Globus pallidus (tissue), 1 donor: ENCODE measurements at regions not wholly inside any gene's neighbourhood (a gene's known extent, or its start where the extent isn't known, plus 50 kb on each side); places are given as distances from the start of the nearest gene placed in this dataset.
"Not testable (repeated sequence)": the region's sequence is repeated elsewhere in the genome, so short reads cannot be mapped to it uniquely, and the experiment has no call there.

ENCODE experiments used
- DNase-seq: peaks from one replicate; pipeline ENCODE4 v3.0.0-alpha.2; 2015; ENCODE audit warnings: low spot score

- no peak for DNase-seq
These were observed 286.2 kb downstream of the TFAP2A start for GRCh38 chr6:10128721-10129120.

DNA sequence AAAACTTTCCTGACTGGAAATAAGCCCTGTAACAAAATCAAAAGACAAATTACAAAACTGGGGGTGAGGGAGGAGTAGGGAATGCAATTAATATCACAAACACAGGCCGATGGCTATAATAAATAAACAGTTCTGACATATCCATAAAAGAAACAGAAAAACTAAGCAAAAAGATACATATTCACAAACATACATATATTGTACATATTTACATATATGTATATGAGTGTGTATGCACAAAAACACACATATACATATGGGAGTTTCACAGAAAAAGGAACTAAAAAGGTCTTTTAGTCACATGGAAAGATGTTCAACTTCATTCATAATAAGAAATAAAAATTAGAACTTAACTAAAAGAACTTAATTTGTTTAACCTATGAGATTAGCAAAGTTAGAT, 292.7 kb downstream of the TFAP2A start:
- DNase-seq = no peak

GRCh38 chr6:10112871-10113549, 301.9 kb downstream of the TFAP2A start:
- DNase-seq = no peak

GRCh38 chr6:10111975-10112374, 302.9 kb downstream of the TFAP2A start:
- no peak for DNase-seq

DNA sequence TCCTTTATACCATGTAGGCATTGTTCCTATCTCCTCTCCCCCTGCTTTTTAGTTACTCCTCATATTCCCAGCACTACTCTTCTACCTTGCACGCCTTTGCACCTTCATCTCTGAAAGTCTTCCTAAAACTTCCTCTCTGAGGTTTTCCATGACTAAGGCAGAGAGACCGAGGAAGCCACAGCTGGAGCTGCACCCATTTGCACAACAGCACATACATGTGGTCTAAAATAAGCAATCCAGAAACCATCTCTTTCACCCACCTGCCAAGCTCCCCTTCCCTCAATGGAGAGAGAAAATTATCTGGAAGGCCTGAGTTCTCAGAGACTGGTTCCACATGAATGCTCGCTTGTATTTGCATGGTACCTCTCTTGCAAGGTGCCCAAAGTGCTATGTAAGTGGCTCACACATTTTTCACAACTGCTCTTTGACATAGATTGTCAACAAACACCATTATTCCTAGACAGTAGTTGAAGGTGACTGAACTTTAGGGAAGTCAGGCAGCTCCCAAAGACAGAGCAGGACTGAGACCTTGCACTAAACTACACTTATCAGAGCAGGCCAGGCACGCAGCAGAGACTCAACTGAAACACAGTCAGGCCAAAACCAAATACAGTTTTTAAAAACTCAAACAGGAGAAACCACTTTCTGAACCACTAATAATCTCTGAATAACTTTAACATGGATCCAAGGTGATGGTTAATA, 313.2 kb downstream of the TFAP2A start:
- no peak for DNase-seq

DNA sequence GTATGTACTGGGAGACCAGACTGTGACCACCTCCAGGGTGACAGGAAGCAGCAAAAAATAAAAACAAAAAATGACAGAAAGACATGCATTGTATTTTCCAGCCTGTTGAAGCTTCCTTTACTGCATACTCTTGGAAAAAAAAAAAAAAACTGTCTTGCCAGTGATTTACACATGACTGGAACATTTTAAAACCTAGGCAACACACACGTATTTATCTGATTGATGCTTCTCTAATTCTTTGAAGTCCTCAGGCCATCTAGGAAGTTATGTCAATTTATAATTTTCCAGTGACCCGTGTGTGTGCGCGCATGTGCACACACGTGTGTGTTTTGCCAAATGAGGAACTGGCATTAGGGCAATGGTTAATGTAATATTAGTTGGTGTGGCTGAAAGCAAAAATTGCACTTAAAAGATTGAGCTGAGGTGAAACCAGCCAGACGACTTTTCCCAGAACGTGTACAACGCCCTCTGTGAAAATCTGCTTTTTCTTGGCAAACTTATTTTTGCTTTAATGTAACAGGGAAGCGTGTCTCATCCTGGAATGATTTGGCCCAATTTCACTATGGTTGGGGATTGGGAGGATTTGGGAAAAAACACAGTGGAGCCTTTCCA, 315.2 kb downstream of the TFAP2A start:
- no peak for DNase-seq

GRCh38 chr6:10098756-10099528, 315.9 kb downstream of the TFAP2A start:
- no peak for DNase-seq

- DNase-seq = no peak
These were observed 321.6 kb downstream of the TFAP2A start for GRCh38 chr6:10093282-10093681.

GRCh38 chr6:10084111-10084986, 330.5 kb downstream of the TFAP2A start:
- no peak for DNase-seq

DNA sequence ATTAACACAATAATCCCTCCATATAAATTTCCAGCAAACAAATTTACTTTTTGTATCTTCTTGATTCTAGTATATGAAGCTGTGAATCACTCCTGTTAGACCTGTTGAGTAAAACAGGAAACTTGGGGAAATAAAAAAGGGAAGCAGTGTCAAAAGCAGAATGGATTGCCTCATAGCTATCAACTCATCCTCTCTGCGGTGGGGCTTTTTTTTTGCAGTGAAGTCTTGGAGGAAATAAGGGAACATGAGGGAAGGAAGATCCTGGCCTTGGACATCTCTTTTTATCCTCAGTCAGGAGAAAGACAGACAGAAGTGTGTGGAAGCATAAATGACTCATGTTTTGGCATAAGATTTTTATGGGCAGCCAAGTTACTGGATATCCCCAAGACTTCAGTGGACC, 332.5 kb downstream of the TFAP2A start:
- DNase-seq = peak; percentile 43

- no peak for DNase-seq
These were observed 332.9 kb downstream of the TFAP2A start for GRCh38 chr6:10081957-10082356.

- DNase-seq = no peak
These were observed 333.8 kb downstream of the TFAP2A start for GRCh38 chr6:10081075-10081474.

- no peak for DNase-seq
These were observed 334.3 kb downstream of the TFAP2A start for GRCh38 chr6:10080561-10080960.

GRCh38 chr6:10078581-10078980, 336.3 kb downstream of the TFAP2A start:
- no peak for DNase-seq

DNA sequence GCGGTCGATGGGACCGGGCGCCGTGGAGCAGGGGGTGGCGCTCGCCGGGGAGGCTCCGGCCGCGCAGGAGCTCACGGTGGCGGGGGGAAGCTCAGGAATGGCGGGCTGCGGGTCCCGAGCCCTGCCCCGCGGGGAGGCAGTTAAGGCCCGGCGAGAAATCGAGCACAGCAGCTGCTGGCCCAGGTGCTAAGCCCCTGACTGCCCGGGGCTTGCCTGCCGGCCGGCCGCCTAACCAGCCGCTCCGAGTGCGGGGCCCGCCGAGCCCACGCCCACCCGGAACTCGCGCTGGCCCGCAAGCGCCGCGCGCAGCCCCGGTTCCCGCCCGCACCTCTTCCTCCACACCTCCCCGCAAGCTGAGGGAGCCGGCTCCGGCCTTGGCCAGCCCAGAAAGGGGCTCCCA, 340.1 kb downstream of the TFAP2A start:
- DNase-seq = not testable (repeated sequence)

DNA sequence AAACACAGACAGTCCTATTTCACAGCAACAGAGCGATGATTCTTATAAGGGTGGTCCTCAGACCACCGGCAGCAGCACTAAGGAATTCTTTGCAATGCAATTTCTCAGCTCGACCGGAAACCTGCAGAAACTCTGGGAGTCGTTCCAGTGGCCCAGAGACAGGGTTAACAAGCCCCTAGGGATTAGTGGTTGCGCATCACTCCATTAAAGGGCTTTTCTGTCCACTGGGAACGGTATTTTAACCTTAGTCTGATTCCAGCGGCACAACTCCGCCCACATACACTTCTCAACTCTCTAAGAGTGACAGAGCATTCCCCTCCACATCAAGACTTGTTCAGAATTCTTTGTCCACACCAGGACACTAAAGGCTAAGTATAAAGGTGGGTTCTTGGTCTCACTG, 341.5 kb downstream of the TFAP2A start:
- DNase-seq = no peak

GRCh38 chr6:10071631-10072220, 343.1 kb downstream of the TFAP2A start:
- DNase-seq = no peak

- DNase-seq = no peak
These were observed 354.9 kb downstream of the TFAP2A start for GRCh38 chr6:10060004-10060403.

DNA sequence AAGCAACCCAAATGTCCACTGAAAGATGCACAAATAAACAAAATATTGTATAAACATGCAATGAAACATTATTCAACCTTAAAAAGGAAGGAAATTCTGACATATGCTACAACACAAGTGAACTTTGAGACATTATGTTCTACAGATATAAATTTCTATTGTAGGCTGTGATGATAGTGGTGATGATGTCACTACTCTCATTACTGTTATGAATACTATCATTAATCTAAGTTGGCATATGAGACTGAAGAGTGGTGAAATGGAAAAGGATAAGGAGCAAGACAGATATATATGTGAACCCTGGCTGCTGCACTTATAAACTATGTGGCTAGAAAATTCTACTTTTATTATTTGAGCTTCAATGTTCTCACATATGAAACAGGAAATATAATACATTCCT, 360.2 kb downstream of the TFAP2A start:
- no peak for DNase-seq

GRCh38 chr6:10051283-10051682, 363.6 kb downstream of the TFAP2A start:
- DNase-seq = no peak
